H9 (cell line): ENCODE measurements at regions not wholly inside any gene's neighbourhood (a gene's known extent, or its start where the extent isn't known, plus 50 kb on each side); places are given as distances from the start of the nearest gene placed in this dataset.

Source experiments
- DNase-seq: peaks from one replicate; pipeline ENCODE4 v3.0.0-alpha.2; 2017
- H2AFZ ChIP-seq: one replicate; pipeline ENCODE4 v1.6.1; 2013; ENCODE audit warnings: mild to moderate bottlenecking, low read length, control low read depth, moderate library complexity
- H2AK5ac ChIP-seq: 2 replicates; pipeline ENCODE4 v1.6.1; 2013; ENCODE audit warnings: low read length, control low read depth, mixed read lengths; ENCODE audit not compliant: insufficient read length
- H2BK120ac ChIP-seq: one replicate; pipeline ENCODE4 v1.6.1; 2013; ENCODE audit warnings: low read depth, mild to moderate bottlenecking, low read length, control low read depth, inconsistent platforms; ENCODE audit not compliant: poor library complexity, severe bottlenecking
- H2BK12ac ChIP-seq: 2 replicates; pipeline ENCODE4 v1.6.1; 2013; ENCODE audit warnings: low read length, control low read depth, mixed read lengths, low read depth; ENCODE audit not compliant: insufficient read length
- H2BK15ac ChIP-seq: 2 replicates; pipeline ENCODE4 v1.6.1; 2013; ENCODE audit warnings: low read depth, low read length, control low read depth
- H2BK20ac ChIP-seq: one replicate; pipeline ENCODE4 v1.6.1; 2013; ENCODE audit warnings: low read depth, mild to moderate bottlenecking, low read length, control low read depth, inconsistent platforms; ENCODE audit not compliant: poor library complexity, severe bottlenecking
- H2BK5ac ChIP-seq: 2 replicates; pipeline ENCODE4 v1.6.1; 2013; ENCODE audit warnings: low read length, control low read depth, mixed read lengths; ENCODE audit not compliant: insufficient read length
- H3K14ac ChIP-seq: 2 replicates; pipeline ENCODE4 v1.6.1; 2013; ENCODE audit warnings: low read length, control low read depth; ENCODE audit not compliant: insufficient read depth
- H3K18ac ChIP-seq: 2 replicates; pipeline ENCODE4 v1.6.1; 2013; ENCODE audit warnings: low read depth, mild to moderate bottlenecking, mixed read lengths, low read length, control low read depth; ENCODE audit not compliant: insufficient read length
- H3K23ac ChIP-seq: 2 replicates; pipeline ENCODE4 v1.6.1; 2013; ENCODE audit warnings: low read length, control low read depth, mixed read lengths, low read depth; ENCODE audit not compliant: insufficient read length
- H3K23me2 ChIP-seq: 2 replicates; pipeline ENCODE4 v1.6.1; 2013; ENCODE audit warnings: low read depth, mild to moderate bottlenecking, mixed read lengths, low read length, control low read depth; ENCODE audit not compliant: insufficient read length, poor library complexity, severe bottlenecking
- H3K27ac ChIP-seq: 2 replicates; pipeline ENCODE4 v1.5.1; 2013; ENCODE audit warnings: low read length, control low read depth, mixed read lengths, low read depth; ENCODE audit not compliant: insufficient read length
- H3K27me3 ChIP-seq: 2 replicates; pipeline ENCODE4 v1.6.1; 2013; ENCODE audit warnings: low read length, control low read depth, inconsistent platforms; ENCODE audit not compliant: insufficient read depth
- H3K4ac ChIP-seq: 2 replicates; pipeline ENCODE4 v1.6.1; 2013; ENCODE audit warnings: low read depth, mild to moderate bottlenecking, control low read depth, inconsistent platforms, low read length, moderate library complexity
- H3K4me1 ChIP-seq: 2 replicates; pipeline ENCODE4 v1.6.1; 2013; ENCODE audit warnings: low read length, control low read depth, inconsistent platforms; ENCODE audit not compliant: insufficient read depth
- H3K4me2 ChIP-seq: 2 replicates; pipeline ENCODE4 v1.6.1; 2013; ENCODE audit warnings: low read length, control low read depth, mixed read lengths; ENCODE audit not compliant: insufficient read length, insufficient read depth
- H3K56ac ChIP-seq: 2 replicates; pipeline ENCODE4 v1.6.1; 2013; ENCODE audit warnings: low read depth, mild to moderate bottlenecking, mixed read lengths, low read length, control low read depth; ENCODE audit not compliant: insufficient read length
- H3K79me1 ChIP-seq: 2 replicates; pipeline ENCODE4 v1.6.1; 2013; ENCODE audit warnings: low read depth, mild to moderate bottlenecking, moderate library complexity, low read length, control low read depth, inconsistent platforms; ENCODE audit not compliant: insufficient read depth, poor library complexity, severe bottlenecking
- H3K79me2 ChIP-seq: 2 replicates; pipeline ENCODE4 v1.6.1; 2013; ENCODE audit warnings: low read length, control low read depth, inconsistent platforms; ENCODE audit not compliant: insufficient read depth
- H3K9ac ChIP-seq: 2 replicates; pipeline ENCODE4 v1.6.1; 2013; ENCODE audit warnings: low read length, control low read depth, mixed read lengths; ENCODE audit not compliant: insufficient read length; ENCODE audit errors: extremely low read depth
- H3K9me3 ChIP-seq: one replicate; pipeline ENCODE4 v1.6.1; 2013; ENCODE audit warnings: low read depth, low read length, inconsistent platforms; ENCODE audit not compliant: control insufficient read depth
- H3T11ph ChIP-seq: one replicate; pipeline ENCODE4 v1.6.1; 2013; ENCODE audit warnings: mild to moderate bottlenecking, low read length, control low read depth, inconsistent platforms
- H4K20me1 ChIP-seq: one replicate; pipeline ENCODE4 v1.6.1; 2013; ENCODE audit not compliant: control insufficient read depth, insufficient read length, insufficient read depth
- H4K5ac ChIP-seq: 2 replicates; pipeline ENCODE4 v1.6.1; 2013; ENCODE audit warnings: low read depth, mild to moderate bottlenecking, mixed read lengths, low read length, control low read depth; ENCODE audit not compliant: insufficient read length
- H4K8ac ChIP-seq: replicated peaks from 2 replicates; pipeline ENCODE4 v1.6.1; 2013; ENCODE audit warnings: low read length, control low read depth, mixed read lengths, low read depth; ENCODE audit not compliant: insufficient read length
- H4K91ac ChIP-seq: 2 replicates; pipeline ENCODE4 v1.6.1; 2013; ENCODE audit warnings: low read depth, mild to moderate bottlenecking, moderate library complexity, mixed read lengths, low read length, control low read depth; ENCODE audit not compliant: insufficient read length
- H3K27ac Mint-ChIP-seq, 3 experiments: 2 replicates in 2 of 3; 3 replicates in 1 of 3; pipeline ENCODE4 v1.8.0; 2020 to 2021; ENCODE audit warnings: mixed read lengths in 3 of 3, mild to moderate bottlenecking in 1 of 3, moderate library complexity in 1 of 3
- H3K27me3 Mint-ChIP-seq: 2 replicates; pipeline ENCODE4 v1.8.0; 2021; ENCODE audit warnings: low read depth, mild to moderate bottlenecking, moderate library complexity, mixed read lengths
- H3K36me3 Mint-ChIP-seq, 3 experiments: 2 replicates in 2 of 3; 3 replicates in 1 of 3; pipeline ENCODE4 v1.8.0; 2020 to 2021; ENCODE audit warnings: low read depth in 3 of 3, mixed read lengths in 3 of 3; ENCODE audit not compliant: insufficient read depth in 1 of 3
- H3K4me1 Mint-ChIP-seq, 2 experiments: 2 replicates each; pipeline ENCODE4 v1.8.0; 2020; ENCODE audit warnings: mixed read lengths in 2 of 2
- H3K4me3 Mint-ChIP-seq, 2 experiments: 2 replicates in 1 of 2; 3 replicates in 1 of 2; pipeline ENCODE4 v1.8.0; 2020 to 2021; ENCODE audit warnings: mild to moderate bottlenecking in 2 of 2, mixed read lengths in 2 of 2, moderate library complexity in 1 of 2
- H3K9me3 Mint-ChIP-seq, 2 experiments: 2 replicates in 1 of 2; 3 replicates in 1 of 2; pipeline ENCODE4 v1.8.0; 2020; ENCODE audit warnings: mild to moderate bottlenecking in 2 of 2, mixed read lengths in 2 of 2, moderate library complexity in 1 of 2
- WGBS: extraction: QIAGEN DNeasy Blood & Tissue Kit; methylation state at CpG from one replicate; pipeline ENCODE4 v1.1.7; 2013; ENCODE audit warnings: missing lambda C conversion rate, low lambda C conversion rate, mixed read lengths; ENCODE audit not compliant: insufficient read length; ENCODE audit errors: extremely low coverage; 5-methylcytosine and 5-hydroxymethylcytosine counted together
- TF ChIP-seq, protein P1 (sequence below): fragments of 200-600 bp; sonication (generic); conservative IDR thresholded peaks from 3 replicates; pipeline ENCODE4 v1.8.0; 2021; ENCODE audit warnings: antibody characterized with exemption, mild to moderate bottlenecking

DNA sequence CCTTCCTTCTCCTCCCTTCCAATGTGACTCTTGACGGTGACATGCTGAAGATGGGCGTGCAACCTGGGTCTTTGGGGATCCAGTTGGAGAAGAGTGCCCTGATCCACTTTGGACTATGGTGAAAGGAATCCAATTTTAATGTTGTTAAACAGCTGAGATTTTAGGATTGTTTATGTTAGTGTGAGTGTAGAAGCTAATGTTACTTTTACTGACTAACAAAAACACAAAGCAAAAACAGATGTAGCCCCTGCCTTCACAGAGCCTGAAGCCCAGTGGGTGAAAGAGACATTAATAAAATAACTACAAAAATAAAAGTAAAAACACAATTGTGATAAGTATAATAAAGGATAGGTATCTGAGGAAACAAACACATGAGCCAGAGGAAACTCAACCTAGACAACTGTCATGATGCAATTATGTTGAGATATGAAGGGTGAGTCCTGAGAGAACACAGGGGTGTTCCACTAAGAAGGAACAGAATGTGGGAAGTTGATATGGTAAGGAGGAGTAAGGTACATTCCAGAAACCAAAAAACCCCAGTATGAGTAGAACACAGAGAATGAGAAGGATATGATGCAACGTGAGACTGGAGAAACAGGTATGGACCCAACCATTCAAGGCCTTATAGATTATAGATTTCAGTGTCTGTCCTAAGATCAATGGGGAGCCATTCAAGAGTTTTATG, 115.1 kb upstream of the PMFBP1 start:
- no peak overlapping the region for H2BK12ac ChIP-seq
- H3K9me3 ChIP-seq: no peaks in the 10 kb centered on the region
- no peaks in the 10 kb centered on the region for H3K27me3 ChIP-seq
- H3K23ac ChIP-seq: no peak overlapping the region
- no peak overlapping the region for H4K91ac ChIP-seq
- no peaks in the 10 kb centered on the region for H3K9me3 Mint-ChIP-seq
- H3K4ac ChIP-seq: no peak overlapping the region
- no peak overlapping the region for H3K9ac ChIP-seq
- H3K27me3 Mint-ChIP-seq: peaks cover 2% of the 10 kb centered on the region
- no peaks in the 10 kb centered on the region for H3K79me2 ChIP-seq
- peaks cover 4% of the 10 kb centered on the region for H3K4me1 ChIP-seq
- no peak overlapping the region for H2BK20ac ChIP-seq
- no peaks in the 10 kb centered on the region for H3K79me1 ChIP-seq
- no peak overlapping the region for H2AFZ ChIP-seq
- H3K36me3 Mint-ChIP-seq: no peaks in the 10 kb centered on the region
- no peak overlapping the region for H2BK120ac ChIP-seq
- WGBS: no CpG with 5 or more reads among the region's 3 CpGs
- no peak overlapping the region for H4K8ac ChIP-seq
- H3K4me1 Mint-ChIP-seq: peaks cover 29 to 32% of the 10 kb centered on the region in 2 experiments
- H3T11ph ChIP-seq: no peak overlapping the region
- DNase-seq: no peak
- H2BK15ac ChIP-seq: no peak overlapping the region
- H3K4me2 ChIP-seq: no peak overlapping the region
- no peak overlapping the region for H3K27ac ChIP-seq
- H3K56ac ChIP-seq: no peak overlapping the region
- H3K14ac ChIP-seq: no peak overlapping the region
- no peak overlapping the region; a peak in 1 of 7 replicates for H3K27ac Mint-ChIP-seq
- H4K5ac ChIP-seq: no peak overlapping the region
- TF ChIP-seq, protein P1, sequence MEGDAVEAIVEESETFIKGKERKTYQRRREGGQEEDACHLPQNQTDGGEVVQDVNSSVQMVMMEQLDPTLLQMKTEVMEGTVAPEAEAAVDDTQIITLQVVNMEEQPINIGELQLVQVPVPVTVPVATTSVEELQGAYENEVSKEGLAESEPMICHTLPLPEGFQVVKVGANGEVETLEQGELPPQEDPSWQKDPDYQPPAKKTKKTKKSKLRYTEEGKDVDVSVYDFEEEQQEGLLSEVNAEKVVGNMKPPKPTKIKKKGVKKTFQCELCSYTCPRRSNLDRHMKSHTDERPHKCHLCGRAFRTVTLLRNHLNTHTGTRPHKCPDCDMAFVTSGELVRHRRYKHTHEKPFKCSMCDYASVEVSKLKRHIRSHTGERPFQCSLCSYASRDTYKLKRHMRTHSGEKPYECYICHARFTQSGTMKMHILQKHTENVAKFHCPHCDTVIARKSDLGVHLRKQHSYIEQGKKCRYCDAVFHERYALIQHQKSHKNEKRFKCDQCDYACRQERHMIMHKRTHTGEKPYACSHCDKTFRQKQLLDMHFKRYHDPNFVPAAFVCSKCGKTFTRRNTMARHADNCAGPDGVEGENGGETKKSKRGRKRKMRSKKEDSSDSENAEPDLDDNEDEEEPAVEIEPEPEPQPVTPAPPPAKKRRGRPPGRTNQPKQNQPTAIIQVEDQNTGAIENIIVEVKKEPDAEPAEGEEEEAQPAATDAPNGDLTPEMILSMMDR: no peak
- H4K20me1 ChIP-seq: no peaks in the 10 kb centered on the region
- H3K4me3 Mint-ChIP-seq: no peak overlapping the region
- H3K18ac ChIP-seq: no peak overlapping the region
- H2AK5ac ChIP-seq: no peak overlapping the region
- H3K23me2 ChIP-seq: no peaks in the 10 kb centered on the region
- no peak overlapping the region for H2BK5ac ChIP-seq
